Brain microvascular endothelial cell (primary cell): ENCODE measurements at regions not wholly inside any gene's neighbourhood (a gene's known extent, or its start where the extent isn't known, plus 50 kb on each side); places are given as distances from the start of the nearest gene placed in this dataset.

Experiments
- DNase-seq: peaks from one replicate; pipeline ENCODE4 v3.0.0-alpha.2; 2020
- H3K27ac ChIP-seq: fragments of 250-450 bp; sonication (Bioruptor Pico); 2 replicates; pipeline ENCODE4 v1.5.1; 2020; ENCODE audit warnings: mild to moderate bottlenecking, moderate library complexity
- H3K27me3 ChIP-seq: fragments of 250-450 bp; sonication (Bioruptor Pico); replicated peaks from 2 replicates; pipeline ENCODE4 v1.5.1; 2020; ENCODE audit warnings: mild to moderate bottlenecking
- H3K36me3 ChIP-seq: fragments of 250-450 bp; sonication (Bioruptor Pico); replicated peaks from 2 replicates; pipeline ENCODE4 v1.5.1; 2020; ENCODE audit warnings: mild to moderate bottlenecking
- H3K4me3 ChIP-seq: 2 replicates; pipeline ENCODE4 v1.5.1; 2011; ENCODE audit warnings: low read depth, mild to moderate bottlenecking, control low read depth, low read length, moderate library complexity
- CTCF ChIP-seq: IDR thresholded peaks from 2 replicates; pipeline ENCODE4 v1.5.1; 2011; ENCODE audit warnings: low read depth, mild to moderate bottlenecking, moderate library complexity, low read length, control low read depth, inconsistent platforms; ENCODE audit errors: missing control alignments
- in situ Hi-C: cut with HindIII; loops from 2 replicates; pipeline ENCODE4 v1.10.0; 2017; ENCODE audit warnings: low sequenced_read_pairs, low pct_ligation_motif_present

- Histone ChIP-seq H3K27ac (no peak overlapping the region), H3K4me3 (no peak overlapping the region), H3K27me3 (no peaks in the 10 kb centered on the region), H3K36me3 (no peaks in the 10 kb centered on the region)
- no peak for DNase-seq
- no peak for TF ChIP-seq CTCF
- in situ Hi-C loops, result no loop called here
These were observed 73.6 kb upstream of the TLL1 start for GRCh38 chr4:165799384-165799815.

- Histone ChIP-seq H3K27ac (no peak overlapping the region), H3K36me3 (no peaks in the 10 kb centered on the region), H3K4me3 (no peak overlapping the region), H3K27me3 (no peaks in the 10 kb centered on the region)
- TF ChIP-seq CTCF, result no peak
- in situ Hi-C loops, result no loop called here
- DNase-seq, result no peak
These were observed 70.6 kb upstream of the TLL1 start for GRCh38 chr4:165802452-165802851.

GRCh38 chr4:165803005-165803404, 70.0 kb upstream of the TLL1 start:
- no peaks in the 10 kb centered on the region for H3K36me3 ChIP-seq
- H3K4me3 ChIP-seq, result no peak overlapping the region
- no peaks in the 10 kb centered on the region for H3K27me3 ChIP-seq
- DNase-seq, result no peak
- H3K27ac ChIP-seq, result no peak overlapping the region
- in situ Hi-C loops, result no loop called here
- no peak for TF ChIP-seq CTCF

GRCh38 chr4:165805406-165805805, 67.6 kb upstream of the TLL1 start:
- in situ Hi-C loops, result no loop called here
- no peak overlapping the region for H3K27ac ChIP-seq
- H3K36me3 ChIP-seq, result no peaks in the 10 kb centered on the region
- H3K4me3 ChIP-seq, result no peak overlapping the region
- no peak for DNase-seq
- no peaks in the 10 kb centered on the region for H3K27me3 ChIP-seq
- no peak for TF ChIP-seq CTCF

- no peak overlapping the region for H3K4me3 ChIP-seq
- in situ Hi-C loops, result no loop called here
- no peak for DNase-seq
- no peaks in the 10 kb centered on the region for H3K36me3 ChIP-seq
- H3K27ac ChIP-seq, result no peak overlapping the region
- no peaks in the 10 kb centered on the region for H3K27me3 ChIP-seq
- TF ChIP-seq CTCF, result no peak
These were observed 66.4 kb upstream of the TLL1 start for GRCh38 chr4:165806613-165807012.

- no peak for DNase-seq
- no peak overlapping the region for H3K4me3 ChIP-seq
- in situ Hi-C loops, result no loop called here
- H3K36me3 ChIP-seq, result no peaks in the 10 kb centered on the region
- H3K27me3 ChIP-seq, result no peaks in the 10 kb centered on the region
- no peak overlapping the region for H3K27ac ChIP-seq
- TF ChIP-seq CTCF, result no peak
These were observed 62.3 kb upstream of the TLL1 start for GRCh38 chr4:165810726-165811125.
